Keratinocyte (primary cell): ENCODE measurements at regions not wholly inside any gene's neighbourhood (a gene's known extent, or its start where the extent isn't known, plus 50 kb on each side); places are given as distances from the start of the nearest gene placed in this dataset.

ENCODE experiments used
- DNase-seq: peaks from one replicate; pipeline ENCODE4 v3.0.0-alpha.2; 2011; ENCODE audit warnings: low read depth, missing footprints, low spot score
- FAIRE-seq: peaks from 2 replicates; lab custom pipeline; 2011; peaks lifted over from hg19 to GRCh38; lab: Jason Lieb, UNC
- H2AFZ ChIP-seq: 2 replicates; pipeline ENCODE4 v1.6.0; 2012; ENCODE audit warnings: low read length, control low read depth, inconsistent platforms; ENCODE audit not compliant: control insufficient read depth
- H3K27ac ChIP-seq: 2 replicates; pipeline ENCODE4 v1.5.1; 2011; ENCODE audit warnings: low read length; ENCODE audit not compliant: control insufficient read depth, insufficient read depth
- H3K27me3 ChIP-seq: 3 replicates; pipeline ENCODE4 v1.6.0; 2011; ENCODE audit warnings: low read length; ENCODE audit not compliant: control insufficient read depth, insufficient read depth; ENCODE audit errors: extremely low read depth
- H3K36me3 ChIP-seq, 2 experiments: 2 replicates in 1 of 2; 3 replicates in 1 of 2; pipeline ENCODE4 v1.5.1; 2011; ENCODE audit warnings: low read length in 2 of 2, mild to moderate bottlenecking in 1 of 2; ENCODE audit not compliant: control insufficient read depth in 2 of 2, insufficient read depth in 2 of 2; ENCODE audit errors: extremely low read depth in 1 of 2
- H3K4me1 ChIP-seq: 3 replicates; pipeline ENCODE4 v1.5.1; 2011; ENCODE audit warnings: low read length; ENCODE audit not compliant: control insufficient read depth, insufficient read depth; ENCODE audit errors: extremely low read depth
- H3K4me2 ChIP-seq: 3 replicates; pipeline ENCODE4 v1.6.0; 2011; ENCODE audit warnings: low read depth, low read length; ENCODE audit not compliant: control insufficient read depth, insufficient read depth; ENCODE audit errors: extremely low read depth
- H3K4me3 ChIP-seq, 3 experiments: fragments of 200-600 bp in 1 of 3; sonication (generic) in 1 of 3; 2 replicates in 2 of 3; 3 replicates in 1 of 3; pipeline ENCODE4 v1.5.1; 2011 to 2016; ENCODE audit warnings: low read length in 3 of 3, mild to moderate bottlenecking in 3 of 3, control low read depth in 2 of 3, inconsistent platforms in 1 of 3, low read depth in 1 of 3, mixed read lengths in 1 of 3, mixed run types in 1 of 3, moderate library complexity in 1 of 3; ENCODE audit not compliant: control insufficient read depth in 2 of 3, insufficient read depth in 2 of 3; ENCODE audit errors: extremely low read depth in 1 of 3
- H3K79me2 ChIP-seq: 2 replicates; pipeline ENCODE4 v1.6.0; 2012; ENCODE audit warnings: low read length; ENCODE audit not compliant: control insufficient read depth, insufficient read depth
- H3K9ac ChIP-seq: 3 replicates; pipeline ENCODE4 v1.6.0; 2011; ENCODE audit warnings: low read length; ENCODE audit not compliant: control insufficient read depth, insufficient read depth; ENCODE audit errors: extremely low read depth
- H3K9me1 ChIP-seq: 3 replicates; pipeline ENCODE4 v1.6.0; 2011; ENCODE audit warnings: low read length; ENCODE audit not compliant: control insufficient read depth, insufficient read depth; ENCODE audit errors: extremely low read depth
- H3K9me3 ChIP-seq: 2 replicates; pipeline ENCODE4 v1.5.1; 2012; ENCODE audit warnings: low read depth, low read length; ENCODE audit not compliant: control insufficient read depth
- H4K20me1 ChIP-seq: 3 replicates; pipeline ENCODE4 v1.6.0; 2011; ENCODE audit warnings: low read length; ENCODE audit not compliant: control insufficient read depth, insufficient read depth; ENCODE audit errors: extremely low read depth
- CTCF ChIP-seq, 3 experiments: IDR thresholded peaks in 1 of 3; conservative IDR thresholded peaks in 1 of 3; optimal IDR thresholded peaks in 1 of 3; 2 replicates in 2 of 3; 3 replicates in 1 of 3; pipeline versions ENCODE3 to v1.5.1; 2011; ENCODE audit warnings: low read length in 3 of 3, mild to moderate bottlenecking in 3 of 3, moderate library complexity in 2 of 3, control low read depth in 1 of 3, inconsistent platforms in 1 of 3; ENCODE audit not compliant: insufficient read depth in 2 of 3; ENCODE audit errors: extremely low read depth in 1 of 3
- EZH2 ChIP-seq: IDR thresholded peaks from one replicate; pipeline ENCODE4 v1.6.1; 2012; ENCODE audit warnings: inconsistent platforms, mild to moderate bottlenecking, low read length, moderate library complexity
- dilution Hi-C: fragments of 300-500 bp; cut with MboI; formaldehyde crosslinking; loops from one replicate; pipeline ENCODE4 v1.7.0; 2020; ENCODE audit warnings: low sequenced_read_pairs; ENCODE audit not compliant: extremely low pct_ligation_motif_present

GRCh38 chr12:114506651-114507050 is 100.7 kb upstream of the TBX5 start:
- H3K9me1 ChIP-seq, result no peaks in the 10 kb centered on the region
- no peaks in the 10 kb centered on the region for H4K20me1 ChIP-seq
- H3K27me3 ChIP-seq, result peaks cover 7% of the 10 kb centered on the region
- DNase-seq (no peak), FAIRE-seq (no peak)
- H3K4me1 ChIP-seq, result no peaks in the 10 kb centered on the region
- dilution Hi-C loops, result no loop called here
- H3K79me2 ChIP-seq, result no peaks in the 10 kb centered on the region
- no peak overlapping the region for H3K4me3 ChIP-seq
- H2AFZ ChIP-seq, result no peak overlapping the region
- H3K9me3 ChIP-seq, result no peaks in the 10 kb centered on the region
- no peak overlapping the region for H3K9ac ChIP-seq
- no peaks in the 10 kb centered on the region for H3K36me3 ChIP-seq
- TF ChIP-seq EZH2 (no peak), CTCF (optimal IDR thresholded peaks at IDR 0.05 in 1 of 3, IDR thresholded peaks at IDR 0.05 in 1 of 3, conservative IDR thresholded peaks at IDR 0.05 in 1 of 3; ENCODE audit: extremely low read depth in 1 of 3, insufficient read depth in 2 of 3, low read length in 3 of 3) (no peak)
- no peak overlapping the region for H3K27ac ChIP-seq
- no peak overlapping the region for H3K4me2 ChIP-seq

- H3K27me3 ChIP-seq, result peaks cover 14% of the 10 kb centered on the region
- H4K20me1 ChIP-seq, result no peaks in the 10 kb centered on the region
- no peaks in the 10 kb centered on the region for H3K9me3 ChIP-seq
- DNase-seq (no peak), FAIRE-seq (no peak)
- H3K27ac ChIP-seq, result no peak overlapping the region
- dilution Hi-C loops, result no loop called here
- H3K36me3 ChIP-seq, result no peaks in the 10 kb centered on the region
- no peaks in the 10 kb centered on the region for H3K79me2 ChIP-seq
- no peak overlapping the region for H3K4me2 ChIP-seq
- H2AFZ ChIP-seq, result no peak overlapping the region
- H3K9ac ChIP-seq, result no peak overlapping the region
- H3K9me1 ChIP-seq, result no peaks in the 10 kb centered on the region
- TF ChIP-seq CTCF (optimal IDR thresholded peaks at IDR 0.05 in 1 of 3, IDR thresholded peaks at IDR 0.05 in 1 of 3, conservative IDR thresholded peaks at IDR 0.05 in 1 of 3; ENCODE audit: extremely low read depth in 1 of 3, insufficient read depth in 2 of 3, low read length in 3 of 3) (no peak), EZH2 (no peak)
- no peak overlapping the region for H3K4me3 ChIP-seq
- H3K4me1 ChIP-seq, result no peaks in the 10 kb centered on the region
Measured at GRCh38 chr12:114504311-114504710, 98.4 kb upstream of the TBX5 start.
